ENCODE measurements at regions not wholly inside any gene's neighbourhood (a gene's known extent, or its start where the extent isn't known, plus 50 kb on each side); places are given as distances from the start of the nearest gene placed in this dataset.
"Not testable (repeated sequence)": the region's sequence is repeated elsewhere in the genome, so short reads cannot be mapped to it uniquely, and the experiment has no call there.

DNA sequence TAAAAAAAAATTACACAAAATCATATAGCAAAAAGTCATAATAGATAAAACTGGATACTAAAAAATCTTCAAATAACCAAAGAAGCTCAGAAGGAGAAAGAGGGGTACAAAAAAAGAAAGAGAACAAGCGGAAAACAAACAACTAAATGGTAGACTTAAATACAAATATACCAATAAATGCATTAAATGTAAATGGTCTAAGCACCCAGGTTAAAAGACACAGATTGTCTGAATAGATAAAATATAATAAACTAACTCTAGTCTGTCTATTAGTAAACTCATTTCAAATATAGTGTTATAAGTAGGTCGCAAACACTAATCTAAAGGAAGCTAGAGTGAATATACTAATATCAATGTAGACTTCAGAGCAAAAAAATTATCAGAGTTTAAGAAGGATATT, 357.4 kb downstream of the METTL4 start:
- no peak for DNase-seq (ENCODE audit: low read depth, low spot score)

DNA sequence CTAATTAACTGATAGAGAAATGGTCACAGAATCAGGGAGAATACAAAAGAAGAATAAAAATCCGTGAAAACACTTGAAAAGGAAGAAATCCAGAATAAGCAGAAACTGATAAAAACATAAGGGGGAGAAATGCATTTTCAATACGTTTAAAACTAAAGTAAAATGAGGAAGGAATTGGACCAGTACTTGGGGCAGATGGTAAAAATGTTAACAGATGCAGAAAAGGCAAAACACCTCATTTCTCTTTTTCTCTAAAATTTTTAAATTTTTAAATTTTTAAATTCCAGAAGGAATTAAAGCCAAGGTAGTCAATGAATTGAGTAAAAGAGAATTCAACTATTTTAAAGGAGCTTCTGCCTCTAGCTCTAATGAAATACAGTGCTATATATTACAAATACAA, 353.9 kb downstream of the METTL4 start:
- DNase-seq (ENCODE audit: low read depth, low spot score) = no peak

DNA sequence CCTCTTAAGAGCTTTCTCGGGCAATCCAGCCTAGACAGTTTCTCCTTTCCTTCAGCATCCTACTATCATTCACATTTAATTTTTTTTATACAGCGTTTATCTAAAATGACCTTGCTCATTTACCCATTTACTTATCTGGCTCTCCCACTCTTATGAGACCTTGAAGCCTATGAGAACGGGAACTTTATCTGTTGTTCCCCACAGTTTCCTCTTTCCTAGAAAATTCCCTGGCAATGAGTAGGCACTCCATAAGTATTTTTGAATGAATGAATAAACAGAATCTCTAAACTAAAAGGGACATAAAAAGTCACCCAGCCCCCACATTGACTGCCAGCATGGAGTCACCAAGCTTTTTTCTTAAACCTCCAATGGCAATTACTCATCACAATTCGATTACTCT, 353.2 kb downstream of the METTL4 start:
- DNase-seq (ENCODE audit: low read depth, low spot score) = no peak

DNA sequence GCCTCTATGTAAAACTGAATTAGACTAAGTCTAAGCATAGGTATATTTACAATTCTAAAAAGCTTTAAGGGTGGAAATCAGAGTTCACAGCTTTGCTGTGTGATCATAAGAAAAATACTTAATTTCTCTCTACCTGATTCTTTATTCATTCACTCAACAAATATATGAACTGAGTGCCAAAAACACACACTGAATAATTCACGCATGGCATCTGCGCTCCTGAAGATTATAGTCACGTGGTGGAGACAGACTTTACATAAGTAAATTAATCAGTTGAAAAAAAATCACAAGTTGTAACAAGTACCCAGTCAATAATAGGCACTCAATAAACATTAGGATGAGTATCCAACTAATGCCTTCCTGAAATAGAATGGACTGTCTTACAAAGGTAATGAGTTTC, 351.6 kb downstream of the METTL4 start:
- DNase-seq (ENCODE audit: low read depth, low spot score) = no peak

DNA sequence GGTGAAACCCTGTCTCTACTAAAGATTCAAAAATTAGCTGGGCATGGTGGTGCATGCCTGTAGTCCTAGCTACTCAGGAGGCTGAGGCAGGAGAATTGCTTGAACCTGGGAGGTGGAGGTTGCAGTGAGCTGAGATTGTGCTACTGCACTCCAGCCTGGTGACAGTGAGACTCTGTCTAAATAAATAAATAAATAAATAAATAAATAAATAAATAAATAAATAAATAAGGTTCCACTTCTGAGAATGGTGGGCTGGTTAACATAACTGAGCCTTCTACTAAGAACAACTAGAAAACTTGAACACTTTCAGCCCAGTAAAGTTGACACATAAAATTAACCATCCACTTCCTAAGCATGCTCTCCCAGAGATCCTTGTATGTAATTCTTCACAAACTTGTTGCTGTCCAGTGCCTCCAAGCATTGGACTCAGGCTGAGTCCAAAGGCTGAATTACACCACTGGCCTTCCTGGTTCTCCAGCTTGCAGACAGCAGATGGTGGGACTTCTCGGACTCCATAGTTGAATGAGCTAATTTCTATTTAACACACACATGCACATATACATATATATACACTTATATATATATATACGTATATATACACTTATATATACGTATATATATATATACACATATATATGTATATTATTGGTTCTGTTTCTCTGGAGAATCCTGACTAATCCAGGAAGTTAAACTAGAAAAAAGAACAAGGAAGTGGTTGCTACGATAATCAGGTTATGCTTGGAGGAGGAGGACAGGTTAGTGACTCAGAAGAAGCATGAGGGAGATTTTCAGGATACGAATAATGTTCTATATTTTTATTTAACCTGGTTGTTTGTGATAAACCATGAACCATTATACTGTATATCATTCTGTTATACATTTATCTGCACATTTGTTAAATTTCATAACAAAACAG, 348.8 kb downstream of the METTL4 start:
- no peak for DNase-seq (ENCODE audit: low read depth, low spot score)

DNA sequence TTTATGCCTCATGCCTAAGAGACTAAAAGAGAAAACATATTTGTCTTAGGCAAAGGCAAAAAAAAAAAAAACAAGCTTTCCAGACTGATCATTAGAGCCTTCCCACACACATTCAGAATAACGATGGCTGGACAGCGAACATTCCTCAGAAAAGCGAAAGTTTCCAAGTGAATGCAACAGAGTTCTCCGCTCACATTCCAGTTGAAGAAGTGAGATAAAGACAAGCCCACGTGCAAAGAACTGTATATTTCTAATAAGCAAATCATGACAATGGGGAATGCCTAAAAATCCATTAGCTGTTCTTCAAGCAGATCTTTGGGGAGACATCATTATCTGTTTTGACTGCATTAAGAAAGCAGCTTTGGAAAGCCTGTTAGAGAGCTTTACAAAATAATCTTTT, 347.9 kb downstream of the METTL4 start:
- no peak for DNase-seq (ENCODE audit: low read depth, low spot score)

DNA sequence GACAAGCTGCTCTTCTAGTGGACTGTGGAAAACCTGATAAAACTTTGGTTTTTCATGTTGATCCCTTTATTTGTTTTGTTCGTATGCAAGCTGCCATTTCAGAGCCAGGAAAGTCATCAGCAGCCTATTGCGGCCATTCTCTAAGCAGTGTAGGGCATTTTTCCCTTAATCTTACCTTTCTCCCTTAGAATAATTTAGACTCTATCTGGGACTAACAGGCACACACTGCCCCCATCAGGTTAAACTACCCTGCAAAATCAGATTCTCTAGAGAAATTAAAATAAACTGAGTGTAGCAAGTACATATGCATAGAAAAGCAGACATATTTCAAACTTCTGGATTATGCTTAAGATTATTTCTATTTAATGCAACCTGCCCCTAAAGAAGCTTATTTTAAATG, 347.5 kb downstream of the METTL4 start:
- no peak for DNase-seq (ENCODE audit: low read depth, low spot score)

DNA sequence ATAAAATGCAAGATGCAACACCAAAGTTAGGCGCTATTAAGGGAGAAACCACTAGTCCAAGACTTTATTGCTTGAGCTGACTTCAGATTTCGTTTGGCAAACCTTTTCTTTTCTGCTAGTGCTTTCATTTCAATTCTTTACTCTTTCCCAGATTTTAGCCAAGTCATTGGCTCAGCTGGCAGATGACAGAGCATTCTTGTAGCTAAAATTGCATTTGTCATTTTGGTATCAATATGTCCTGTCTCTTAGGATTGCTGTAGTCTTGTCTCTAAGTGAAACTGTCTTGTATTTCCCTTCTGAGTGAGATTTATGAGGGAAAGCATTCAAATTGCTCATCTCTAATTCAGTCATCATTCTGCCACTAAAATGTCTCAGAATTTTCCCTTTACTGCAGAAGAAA, 335.1 kb downstream of the METTL4 start:
- DNase-seq (ENCODE audit: low read depth, low spot score) = no peak

DNA sequence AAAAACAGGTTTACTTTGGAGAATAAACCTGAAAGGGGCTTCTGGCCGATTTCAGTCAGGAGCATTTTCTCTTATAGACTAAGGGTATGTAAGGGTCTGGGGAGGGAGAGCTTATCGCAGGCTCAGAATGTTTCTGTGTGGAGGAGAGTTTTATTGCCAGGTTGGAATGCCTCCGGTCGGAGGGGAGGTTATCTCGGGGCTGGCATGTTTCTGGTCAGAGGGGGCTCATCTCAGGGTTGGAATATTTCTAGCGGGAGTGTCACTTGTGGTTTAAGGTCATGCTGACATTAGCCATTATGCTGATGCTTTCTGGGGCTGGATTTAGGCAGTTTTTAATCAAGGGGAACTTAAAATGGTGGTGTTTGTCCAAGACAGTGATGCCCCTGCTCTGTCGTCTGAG, 333.6 kb downstream of the METTL4 start:
- DNase-seq (ENCODE audit: low read depth, low spot score) = no peak

DNA sequence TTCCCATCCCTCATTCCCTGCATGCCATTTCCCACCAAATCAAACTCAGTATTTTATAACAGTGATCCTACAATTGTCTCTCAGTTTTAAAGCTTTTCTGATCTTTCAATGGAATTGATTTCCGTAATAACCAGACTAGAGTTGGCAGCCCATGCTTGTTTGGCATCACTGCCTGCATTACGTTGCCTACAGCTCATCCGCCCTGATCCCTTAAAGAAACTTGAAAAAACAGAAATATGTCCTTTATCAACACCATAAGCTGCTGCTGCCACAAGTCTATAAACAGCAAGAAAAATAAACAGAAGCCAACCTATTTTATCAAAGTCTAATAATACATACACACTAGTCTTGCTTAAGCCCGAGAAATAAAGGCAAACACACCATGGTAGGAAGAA, 331.0 kb downstream of the METTL4 start:
- no peak for DNase-seq (ENCODE audit: low read depth, low spot score)

DNA sequence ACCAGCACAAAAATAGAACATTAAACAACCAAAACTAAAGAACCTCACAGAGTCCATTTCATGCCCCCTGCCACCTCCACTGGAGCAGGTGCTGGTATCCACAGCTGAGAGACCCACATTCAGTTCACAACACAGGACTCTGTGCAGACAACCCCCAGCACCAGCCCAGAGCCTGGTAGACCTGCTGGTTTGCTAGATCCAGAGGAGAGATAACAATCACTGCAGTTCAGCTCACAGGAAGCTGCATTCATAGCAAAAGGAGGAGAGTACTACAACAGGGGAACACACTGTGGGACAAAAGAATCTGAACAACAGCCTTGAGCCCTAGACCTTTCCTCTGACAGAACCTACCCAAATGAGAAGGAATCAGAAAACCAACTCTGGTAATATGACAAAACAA, 326.7 kb downstream of the METTL4 start:
- DNase-seq (ENCODE audit: low read depth, low spot score) = no peak

DNA sequence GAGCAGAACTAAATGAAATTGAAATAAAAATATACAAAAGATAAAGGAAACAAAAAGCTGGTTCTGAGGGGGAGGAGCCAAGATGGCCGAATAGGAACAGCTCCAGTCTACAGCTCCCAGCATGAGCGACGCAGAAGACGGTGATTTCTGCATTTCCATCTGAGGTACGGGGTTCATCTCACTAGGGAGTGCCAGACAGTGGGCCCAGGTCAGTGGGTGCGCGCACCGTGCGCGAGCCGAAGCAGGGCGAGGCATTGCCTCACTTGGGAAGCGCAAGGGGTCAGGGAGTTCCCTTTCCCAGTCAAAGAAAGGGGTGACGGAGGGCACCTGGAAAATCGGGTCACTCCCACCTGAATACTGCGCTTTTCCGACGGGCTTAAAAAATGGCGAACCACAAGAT, 324.2 kb downstream of the METTL4 start:
- DNase-seq (ENCODE audit: low read depth, low spot score) = not testable (repeated sequence)

DNA sequence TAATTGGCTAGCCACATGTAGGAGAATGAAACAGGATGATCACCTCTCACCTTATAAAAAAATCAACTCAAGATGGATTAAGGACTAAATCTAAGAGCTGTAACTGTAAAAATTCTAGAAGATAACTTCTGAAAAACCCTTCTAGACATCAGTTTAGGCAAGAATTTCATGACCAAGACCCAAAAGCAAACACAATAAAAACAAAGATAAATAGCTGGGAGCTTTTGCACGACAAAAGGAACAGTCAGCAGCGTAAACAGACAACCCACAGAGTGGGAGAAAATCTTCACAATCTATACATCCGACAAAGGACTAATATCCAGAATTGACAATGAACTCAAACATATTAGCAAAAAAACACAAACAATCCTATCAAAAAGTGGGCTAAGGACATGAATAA, 316.3 kb downstream of the METTL4 start:
- DNase-seq (ENCODE audit: low read depth, low spot score) = no peak

DNA sequence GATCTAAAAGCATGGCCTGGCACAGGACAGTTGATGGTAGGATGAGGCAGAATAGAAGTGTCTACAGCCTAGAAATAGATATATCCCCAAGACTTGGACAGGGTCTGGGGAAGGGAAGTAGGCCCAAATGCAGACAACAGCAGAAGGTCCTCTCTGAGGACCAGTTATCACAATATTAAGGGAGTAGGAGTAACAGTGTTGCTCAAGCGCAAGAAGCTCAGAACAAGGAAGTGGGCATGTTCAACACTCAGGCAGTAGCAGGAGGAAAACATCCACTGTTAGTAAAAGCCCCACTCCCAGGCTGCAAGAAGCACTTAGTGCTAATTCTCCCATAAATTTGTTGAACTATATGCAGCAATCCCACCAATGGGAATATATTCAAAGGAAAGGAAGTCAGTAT, 314.7 kb downstream of the METTL4 start:
- DNase-seq (ENCODE audit: low read depth, low spot score) = no peak

DNA sequence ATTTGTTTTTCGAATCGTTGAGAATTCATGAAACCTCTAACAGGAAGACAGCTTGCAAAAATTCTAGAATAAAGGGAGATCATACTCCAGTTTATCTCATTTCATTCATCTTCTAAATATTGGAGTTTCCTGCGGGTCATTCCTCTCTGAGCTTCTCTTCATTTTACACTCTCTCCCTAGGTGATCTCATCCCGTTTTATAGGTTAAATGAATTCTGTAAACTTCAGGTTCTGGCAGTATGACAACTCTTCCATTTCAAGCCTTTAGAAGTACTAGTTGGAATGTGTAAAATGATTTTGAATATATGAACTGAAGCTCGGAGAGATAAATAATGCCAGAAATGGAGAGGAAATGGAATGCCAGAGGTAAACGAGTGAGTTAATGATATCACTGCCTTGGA, 312.4 kb downstream of the METTL4 start:
- no peak for DNase-seq (ENCODE audit: low read depth, low spot score)

DNA sequence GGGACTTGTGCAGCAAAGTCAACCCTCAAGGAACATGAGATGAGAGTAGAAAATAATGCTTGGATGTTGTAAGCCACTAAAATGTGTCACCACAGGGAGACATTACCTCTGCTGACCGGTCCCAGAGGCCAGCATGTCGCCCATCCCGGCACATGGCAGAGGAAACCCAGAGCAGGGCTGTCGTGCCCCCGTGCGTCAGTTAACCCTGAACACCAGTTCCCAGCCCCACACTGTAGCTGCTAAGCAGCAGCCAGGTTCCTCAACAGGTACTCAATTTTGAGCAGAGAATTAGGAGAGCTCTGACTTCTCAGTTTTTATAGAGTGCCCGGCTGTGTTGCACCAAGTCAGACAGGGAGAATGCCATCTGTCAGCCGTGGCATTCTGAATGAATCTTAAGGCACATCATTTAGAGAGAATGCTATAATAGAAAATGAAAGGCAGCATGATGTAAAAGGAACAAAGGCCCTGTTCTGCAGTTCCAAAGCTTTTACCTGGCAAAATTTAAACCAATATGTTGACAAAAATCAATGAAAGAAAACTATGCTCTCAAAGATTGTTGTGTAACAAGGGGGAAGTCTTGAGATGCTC, 307.9 kb downstream of the METTL4 start:
- no peak for DNase-seq (ENCODE audit: low read depth, low spot score)

DNA sequence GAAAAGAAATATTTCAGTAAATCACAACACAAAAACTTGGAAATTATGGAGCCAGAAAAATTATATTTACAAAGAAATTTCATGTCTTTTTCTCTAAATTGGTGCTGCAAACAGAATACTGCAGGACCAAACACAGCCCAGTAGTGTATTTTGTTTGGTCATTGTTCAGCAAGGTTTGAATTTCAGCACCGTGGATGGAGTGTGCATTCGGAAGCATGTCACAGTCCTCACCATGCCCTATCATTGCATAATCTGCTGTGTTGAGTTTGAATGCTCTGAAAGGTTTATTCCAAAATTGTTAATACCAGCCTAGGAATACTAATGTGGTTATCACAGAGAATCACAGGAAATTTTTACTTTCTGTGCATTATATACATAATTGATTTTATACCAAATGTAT, 296.7 kb downstream of the METTL4 start:
- no peak for DNase-seq (ENCODE audit: low read depth, low spot score)

DNA sequence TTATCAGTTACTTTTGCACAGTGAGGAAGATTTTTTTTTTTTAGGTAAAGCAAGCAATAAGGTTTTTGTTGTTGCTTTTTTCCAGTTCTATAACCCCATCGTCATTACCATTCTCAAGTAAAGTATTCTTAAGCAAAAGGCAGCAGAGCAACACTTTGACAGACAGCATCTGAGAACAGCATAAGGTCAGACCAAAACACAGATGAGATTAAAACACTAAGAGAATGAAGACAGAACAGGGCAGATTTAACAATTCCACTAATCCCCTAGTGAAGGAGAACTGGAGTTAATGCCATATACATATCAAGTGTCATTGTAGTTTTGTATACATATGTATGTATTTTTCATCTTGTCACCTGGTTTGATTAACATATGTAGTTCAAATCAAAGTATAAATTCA, 290.2 kb downstream of the METTL4 start:
- no peak for DNase-seq (ENCODE audit: low read depth, low spot score)

DNA sequence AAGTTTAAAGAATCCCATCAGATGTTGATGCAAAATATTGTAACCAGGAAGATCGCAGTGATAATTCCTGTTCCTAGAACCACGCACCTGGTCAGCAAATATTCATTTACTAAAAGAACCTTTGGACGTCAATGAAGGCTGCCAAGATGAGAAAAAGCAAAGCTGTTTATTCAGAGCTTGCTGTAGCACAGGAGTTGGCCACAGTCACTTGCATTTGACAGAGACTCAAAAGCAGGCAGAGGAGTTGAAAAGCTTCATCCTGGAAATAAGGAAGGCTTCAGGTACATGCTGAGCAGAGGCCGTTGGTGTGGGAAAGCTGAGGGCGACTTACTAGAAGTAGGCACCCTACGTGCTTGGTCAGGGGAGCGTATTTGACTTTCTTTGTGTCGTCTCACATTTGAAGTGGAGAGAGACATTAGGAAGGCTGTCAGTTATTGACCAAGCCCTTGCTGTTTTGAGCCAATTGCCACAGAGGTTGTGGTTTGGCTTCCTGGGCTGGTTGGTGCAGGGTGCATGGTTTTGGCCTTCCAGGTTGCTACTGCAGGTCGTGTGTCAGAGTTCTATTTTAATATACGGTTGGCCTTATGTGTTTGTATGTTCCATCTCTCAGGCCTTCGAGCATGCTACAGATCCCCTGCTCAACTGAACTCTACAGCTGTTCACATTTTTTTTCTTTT, 289.6 kb downstream of the METTL4 start:
- no peak for DNase-seq (ENCODE audit: low read depth, low spot score)

DNA sequence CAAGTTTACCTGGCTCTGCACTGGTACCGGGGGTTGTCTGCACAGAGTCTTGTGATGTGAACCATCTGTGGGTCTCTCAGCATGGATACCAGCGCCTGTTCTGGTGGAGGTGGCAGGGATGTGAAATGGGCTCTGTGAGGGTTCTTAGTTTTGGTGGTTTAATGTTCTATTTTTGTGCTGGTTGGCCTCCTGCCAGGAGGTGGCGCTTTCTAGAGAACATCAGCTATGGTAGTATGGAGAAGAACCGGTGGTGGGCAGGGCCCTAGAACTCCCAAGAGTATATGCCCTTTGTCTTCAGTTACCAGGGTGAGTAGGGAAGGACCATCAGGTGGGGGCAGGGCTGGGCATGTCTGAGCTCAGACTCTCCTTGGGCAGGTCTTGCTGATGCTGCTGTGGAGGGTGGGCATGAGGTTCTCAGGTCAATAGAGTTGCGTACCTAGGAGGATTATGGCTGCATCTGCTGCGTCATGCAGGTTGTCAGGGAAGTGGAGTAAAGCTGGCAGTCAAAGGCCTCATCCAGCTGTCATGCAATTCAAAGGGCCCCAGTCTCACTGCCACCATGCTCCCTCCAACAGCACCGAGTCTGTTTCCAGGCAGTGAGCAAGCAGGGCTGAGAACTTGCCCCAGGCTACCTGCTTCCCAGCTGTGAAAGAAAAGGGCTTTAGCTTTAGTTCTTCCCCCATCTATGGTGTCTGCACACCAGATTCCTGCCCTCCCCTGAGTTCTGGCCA, 278.0 kb downstream of the METTL4 start:
- DNase-seq (ENCODE audit: low read depth, low spot score) = no peak

DNA sequence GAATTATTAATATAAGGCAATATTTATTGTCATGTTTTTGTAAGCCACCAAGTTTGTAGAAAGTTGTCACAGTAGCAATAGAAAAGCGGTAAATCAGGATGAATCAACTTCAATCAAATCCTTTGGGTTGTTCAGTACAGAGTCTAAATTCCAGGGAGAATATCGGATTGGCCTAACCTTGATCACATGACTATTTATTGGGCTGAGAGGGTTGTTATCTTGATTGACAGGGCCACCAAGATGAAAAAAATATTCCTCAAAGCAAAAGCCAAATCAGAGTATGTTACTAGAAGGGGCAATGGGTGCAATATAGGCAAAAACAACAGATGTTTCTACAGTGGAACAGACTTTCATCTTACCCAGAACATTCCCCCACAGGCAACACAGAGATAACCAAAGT, 270.0 kb downstream of the METTL4 start:
- no peak for DNase-seq (ENCODE audit: low read depth, low spot score)

DNA sequence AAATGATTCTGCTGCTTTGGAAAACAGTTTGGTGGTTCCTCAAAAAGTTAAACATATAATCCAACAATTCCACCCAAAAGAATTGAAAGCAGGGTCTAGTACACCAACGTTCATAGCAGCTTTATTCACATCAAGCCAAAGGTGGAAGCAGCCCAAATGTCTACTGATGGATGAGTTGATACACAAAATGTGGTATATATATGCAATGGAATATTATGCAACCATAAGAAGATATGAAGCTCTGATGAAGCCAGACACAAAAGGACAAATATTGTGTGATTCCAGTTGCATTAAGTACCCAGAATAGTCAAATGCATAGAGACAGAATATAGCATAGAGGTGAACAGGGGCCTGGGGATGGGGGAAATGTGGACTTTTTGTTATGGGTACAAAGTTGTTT, 269.3 kb downstream of the METTL4 start:
- no peak for DNase-seq (ENCODE audit: low read depth, low spot score)
